Testis (tissue), 2 donors: ENCODE measurements at regions not wholly inside any gene's neighbourhood (a gene's known extent, or its start where the extent isn't known, plus 50 kb on each side); places are given as distances from the start of the nearest gene placed in this dataset.

Experiments used
- POLR2A ChIP-seq: fragments of 450-650 bp; IDR thresholded peaks from one replicate; pipeline ENCODE4 v1.6.1; 2017; ENCODE audit warnings: antibody characterized with exemption, mild to moderate bottlenecking, moderate library complexity
- TF ChIP-seq, protein P1 (sequence below), 3 experiments: fragments of 450-650 bp in 2 of 3; fragments of 200-600 bp in 1 of 3; sonication (generic) in 1 of 3; IDR thresholded peaks; one replicate each; pipeline ENCODE4 v1.5.1; 2016 to 2019; ENCODE audit warnings: antibody characterized with exemption in 3 of 3, mild to moderate bottlenecking in 2 of 3, moderate library complexity in 1 of 3

DNA sequence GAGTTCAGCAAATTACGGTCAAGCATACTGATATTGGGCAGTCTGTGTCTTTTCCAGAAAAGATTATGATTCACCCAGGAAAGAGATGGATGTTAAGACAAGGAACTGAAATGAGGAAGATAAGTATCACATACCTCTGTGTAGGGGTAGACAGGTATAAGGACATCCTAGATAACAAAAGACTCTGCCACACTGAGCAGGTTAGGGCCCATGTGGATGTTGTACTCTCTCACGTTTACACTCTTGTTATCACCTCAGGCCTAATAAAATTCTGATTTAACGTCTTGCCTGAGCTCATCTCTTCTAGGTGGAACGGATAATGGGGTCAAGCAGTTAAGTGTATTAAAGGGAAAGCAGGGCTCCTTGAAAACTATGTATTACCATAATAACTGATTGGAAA is 2480.8 kb downstream of the PCDH9 start:
- TF ChIP-seq, protein P1, sequence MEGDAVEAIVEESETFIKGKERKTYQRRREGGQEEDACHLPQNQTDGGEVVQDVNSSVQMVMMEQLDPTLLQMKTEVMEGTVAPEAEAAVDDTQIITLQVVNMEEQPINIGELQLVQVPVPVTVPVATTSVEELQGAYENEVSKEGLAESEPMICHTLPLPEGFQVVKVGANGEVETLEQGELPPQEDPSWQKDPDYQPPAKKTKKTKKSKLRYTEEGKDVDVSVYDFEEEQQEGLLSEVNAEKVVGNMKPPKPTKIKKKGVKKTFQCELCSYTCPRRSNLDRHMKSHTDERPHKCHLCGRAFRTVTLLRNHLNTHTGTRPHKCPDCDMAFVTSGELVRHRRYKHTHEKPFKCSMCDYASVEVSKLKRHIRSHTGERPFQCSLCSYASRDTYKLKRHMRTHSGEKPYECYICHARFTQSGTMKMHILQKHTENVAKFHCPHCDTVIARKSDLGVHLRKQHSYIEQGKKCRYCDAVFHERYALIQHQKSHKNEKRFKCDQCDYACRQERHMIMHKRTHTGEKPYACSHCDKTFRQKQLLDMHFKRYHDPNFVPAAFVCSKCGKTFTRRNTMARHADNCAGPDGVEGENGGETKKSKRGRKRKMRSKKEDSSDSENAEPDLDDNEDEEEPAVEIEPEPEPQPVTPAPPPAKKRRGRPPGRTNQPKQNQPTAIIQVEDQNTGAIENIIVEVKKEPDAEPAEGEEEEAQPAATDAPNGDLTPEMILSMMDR (IDR thresholded peaks at IDR 0.05) = no peak
- TF ChIP-seq POLR2A = no peak
